Left ventricle myocardium inferior (tissue), 1 donor: ENCODE measurements at regions not wholly inside any gene's neighbourhood (a gene's known extent, or its start where the extent isn't known, plus 50 kb on each side); places are given as distances from the start of the nearest gene placed in this dataset.

Experiments used
- DNase-seq: peaks from one replicate; pipeline ENCODE4 v3.0.0-alpha.2; 2020
- H3K27ac ChIP-seq: fragments of 200-600 bp; replicated peaks from 2 replicates; pipeline ENCODE4 v1.8.0; 2021
- H3K27me3 ChIP-seq: fragments of 200-600 bp; 2 replicates; pipeline ENCODE4 v1.8.0; 2021; ENCODE audit warnings: low read depth
- H3K36me3 ChIP-seq: fragments of 200-600 bp; 2 replicates; pipeline ENCODE4 v1.8.0; 2021
- H3K4me1 ChIP-seq: fragments of 200-600 bp; 2 replicates; pipeline ENCODE4 v1.8.0; 2021
- H3K4me3 ChIP-seq: fragments of 200-600 bp; 2 replicates; pipeline ENCODE4 v1.8.0; 2021; ENCODE audit warnings: mild to moderate bottlenecking, moderate library complexity
- H3K9me3 ChIP-seq: fragments of 200-600 bp; replicated peaks from 2 replicates; pipeline ENCODE4 v1.8.0; 2021
- CTCF ChIP-seq: fragments of 200-600 bp; IDR thresholded peaks from 2 replicates; pipeline ENCODE4 v1.8.0; 2021; ENCODE audit warnings: antibody characterized with exemption, mild to moderate bottlenecking, borderline replicate concordance
- intact Hi-C: fragments of 100-400 bp; cut with micrococcal nuclease; formaldehyde crosslinking; loops from one replicate; pipeline ENCODE4 v1.11.0; 2022
- donor health status: DM: no; HTN: yes; CAD: no; lungs with severe emphysema.

- H3K9me3 ChIP-seq = no peaks in the 10 kb centered on the region
- no peak overlapping the region for H3K27ac ChIP-seq
- peaks cover 51% of the 10 kb centered on the region for H3K27me3 ChIP-seq
- intact Hi-C loops = no loop called here
- TF ChIP-seq CTCF = no peak
- no peak for DNase-seq
- no peaks in the 10 kb centered on the region for H3K36me3 ChIP-seq
- H3K4me3 ChIP-seq = no peak overlapping the region
- peaks cover 4% of the 10 kb centered on the region for H3K4me1 ChIP-seq
Observed at GRCh38 chr22:48481748-48482147, 1345.9 kb downstream of the BRD1 start.

GRCh38 chr22:48478529-48479265, 1349.0 kb downstream of the BRD1 start:
- Histone ChIP-seq H3K27me3 (peaks cover 56% of the 10 kb centered on the region), H3K4me3 (no peak overlapping the region), H3K4me1 (peaks cover 4% of the 10 kb centered on the region), H3K36me3 (no peaks in the 10 kb centered on the region), H3K27ac (no peak overlapping the region), H3K9me3 (no peaks in the 10 kb centered on the region)
- intact Hi-C loops = no loop called here
- no peak for TF ChIP-seq CTCF
- DNase-seq = no peak

- Histone ChIP-seq H3K9me3 (no peaks in the 10 kb centered on the region), H3K27me3 (peaks cover 62% of the 10 kb centered on the region), H3K36me3 (no peaks in the 10 kb centered on the region), H3K4me1 (peaks cover 4% of the 10 kb centered on the region), H3K4me3 (no peak overlapping the region), H3K27ac (no peak overlapping the region)
- intact Hi-C loops = no loop called here
- DNase-seq = no peak
- no peak for TF ChIP-seq CTCF
Observed at GRCh38 chr22:48478124-48478523, 1349.5 kb downstream of the BRD1 start.

- Histone ChIP-seq H3K27me3 (peaks cover 67% of the 10 kb centered on the region), H3K27ac (no peak overlapping the region), H3K36me3 (no peaks in the 10 kb centered on the region), H3K9me3 (no peaks in the 10 kb centered on the region), H3K4me1 (peaks cover 4% of the 10 kb centered on the region), H3K4me3 (no peak overlapping the region)
- peak; percentile 59 for DNase-seq
- TF ChIP-seq CTCF = no peak
- intact Hi-C loops = no loop called here
Observed at GRCh38 chr22:48477031-48477721, 1350.5 kb downstream of the BRD1 start.

GRCh38 chr22:48476577-48476976, 1351.1 kb downstream of the BRD1 start:
- H3K27me3 ChIP-seq = peaks cover 64% of the 10 kb centered on the region
- H3K9me3 ChIP-seq = no peaks in the 10 kb centered on the region
- DNase-seq = no peak
- H3K4me1 ChIP-seq = peaks cover 4% of the 10 kb centered on the region
- no peaks in the 10 kb centered on the region for H3K36me3 ChIP-seq
- intact Hi-C loops = no loop called here
- no peak for TF ChIP-seq CTCF
- H3K27ac ChIP-seq = no peak overlapping the region
- H3K4me3 ChIP-seq = no peak overlapping the region
